K562 (cell line): ENCODE measurements at regions not wholly inside any gene's neighbourhood (a gene's known extent, or its start where the extent isn't known, plus 50 kb on each side); places are given as distances from the start of the nearest gene placed in this dataset.

ENCODE experiments used
- ATAC-seq: fragments of 200-7000 bp; cut with Tn5 transposase; 3 replicates; pipeline ENCODE4 v1.9.1; 2020; ENCODE audit warnings: moderate library complexity
- BruUV-seq: library from RNA; stranded (reverse); fragments of 400-500 nt; replicated peaks from 2 replicates; lab custom pipeline; 2021; lab: Mats Ljungman, UMichigan
- CTCF ChIA-PET: fragments of 300-600 bp; formaldehyde crosslinking; extraction: SDS; loops from one replicate; lab custom pipeline; 2021; ENCODE audit warnings: low intra/inter-chr PET ratio; lab: Yijun Ruan, JAX
- POLR2A ChIA-PET: fragments of 300-600, 350-650 bp; sonication (Branson Sonifier 250); formaldehyde crosslinking; extraction: SDS; loops from one replicate; lab custom pipeline; 2021; ENCODE audit warnings: antibody characterized with exemption, inconsistent platforms; lab: Yijun Ruan, JAX
- DNase-seq, 4 experiments: peaks; one replicate each; pipeline versions ENCODE4 v3.0.0 to v3.0.0-alpha.2; 2011 to 2018; ENCODE audit warnings: low spot score in 3 of 4, mixed read lengths in 3 of 4; ENCODE audit errors: extremely low read depth in 1 of 4
- FAIRE-seq: peaks from 2 replicates; lab custom pipeline; 2011; peaks lifted over from hg19 to GRCh38; lab: Jason Lieb, UNC
- H2AFZ ChIP-seq: 2 replicates; pipeline ENCODE4 v1.6.0; 2011; ENCODE audit warnings: low read depth, low read length, control low read depth, inconsistent platforms
- H3K27ac ChIP-seq: fragments of 200-600 bp; 3 replicates; pipeline ENCODE4 v1.8.0; 2011; ENCODE audit warnings: low read depth, mild to moderate bottlenecking, control low read depth, inconsistent platforms, low read length, moderate library complexity, mixed read lengths; ENCODE audit errors: extremely low read depth
- H3K27me3 ChIP-seq, 2 experiments: fragments of 300-600 bp in 1 of 2; 2 replicates in 1 of 2; 3 replicates in 1 of 2; pipeline versions ENCODE4 v1.6.0 to v1.8.0; 2011; ENCODE audit warnings: inconsistent platforms in 2 of 2, low read length in 2 of 2, mild to moderate bottlenecking in 1 of 2, mixed read lengths in 1 of 2, moderate library complexity in 1 of 2; ENCODE audit not compliant: control insufficient read depth in 2 of 2, insufficient read depth in 2 of 2
- H3K36me3 ChIP-seq: fragments of 300-600 bp; 3 replicates; pipeline ENCODE4 v1.8.0; 2011; ENCODE audit warnings: mild to moderate bottlenecking, low read length, inconsistent platforms; ENCODE audit not compliant: control insufficient read depth, insufficient read depth
- H3K4me1 ChIP-seq, 2 experiments: fragments of 200-600 bp in 1 of 2; replicated peaks in 1 of 2; 2 replicates in 1 of 2; 3 replicates in 1 of 2; pipeline versions ENCODE4 v1.5.1 to v1.8.0; 2011; ENCODE audit warnings: inconsistent platforms in 2 of 2, low read length in 2 of 2, mild to moderate bottlenecking in 1 of 2, mixed read lengths in 1 of 2, moderate library complexity in 1 of 2; ENCODE audit not compliant: control insufficient read depth in 2 of 2, insufficient read depth in 2 of 2
- H3K4me2 ChIP-seq: 2 replicates; pipeline ENCODE4 v1.6.1; 2011; ENCODE audit warnings: low read length, control low read depth, inconsistent platforms, mixed read lengths; ENCODE audit not compliant: insufficient read depth
- H3K4me3 ChIP-seq: fragments of 200-600 bp; sonication (generic), shearing (Covaris generic); 2 replicates; pipeline ENCODE4 v1.5.1; 2016; ENCODE audit warnings: control low read depth, inconsistent platforms
- H3K79me2 ChIP-seq: fragments of 200-600 bp; 3 replicates; pipeline ENCODE4 v1.8.0; 2011; ENCODE audit warnings: low read length, inconsistent platforms; ENCODE audit not compliant: control insufficient read depth, insufficient read depth
- H3K9ac ChIP-seq, 2 experiments: 2 replicates each; pipeline versions ENCODE4 v1.6.0 to v1.6.1; 2011; ENCODE audit warnings: low read depth in 2 of 2, low read length in 2 of 2, control low read depth in 1 of 2, inconsistent platforms in 1 of 2, mild to moderate bottlenecking in 1 of 2, mixed read lengths in 1 of 2; ENCODE audit not compliant: insufficient read depth in 1 of 2
- H3K9me1 ChIP-seq: one replicate; pipeline ENCODE4 v1.6.0; 2011; ENCODE audit warnings: inconsistent platforms, mild to moderate bottlenecking, low read length, moderate library complexity; ENCODE audit not compliant: control insufficient read depth, insufficient read depth
- H3K9me3 ChIP-seq: replicated peaks from 2 replicates; pipeline ENCODE4 v1.5.1; 2011; ENCODE audit warnings: low read depth, low read length, inconsistent platforms; ENCODE audit not compliant: control insufficient read depth, insufficient read depth
- H4K20me1 ChIP-seq: replicated peaks from 2 replicates; pipeline ENCODE4 v1.6.1; 2011; ENCODE audit warnings: low read length, inconsistent platforms, mixed read lengths; ENCODE audit not compliant: control insufficient read depth, insufficient read depth
- FOXP4 ChIP-seq: sonication (generic); formaldehyde crosslinking; IDR thresholded peaks from 2 replicates; pipeline ENCODE4 v1.8.0; 2022; ENCODE audit warnings: mild to moderate bottlenecking, missing genetic modification reagents, borderline replicate concordance
- MYNN ChIP-seq, 2 experiments: sonication (generic); formaldehyde crosslinking in 1 of 2; IDR thresholded peaks; 2 replicates each; pipeline versions ENCODE4 v1.5.0 to v1.6.1; 2016 to 2020; ENCODE audit warnings: antibody characterized with exemption in 1 of 2, missing genetic modification reagents in 1 of 2
- POLR2AphosphoS2 ChIP-seq: IDR thresholded peaks from 2 replicates; pipeline ENCODE4 v1.6.1; 2012; ENCODE audit warnings: low read length, improper control_type of control experiment
- RHOXF2B ChIP-seq: fragments of 250-450 bp; sonication (Bioruptor Pico); conservative IDR thresholded peaks from 2 replicates; pipeline ENCODE4 v1.5.1; 2021
- ZNF316 ChIP-seq: fragments of 450-650 bp; IDR thresholded peaks from 2 replicates; pipeline ENCODE4 v1.6.1; 2016
- ZNF354B ChIP-seq: fragments of 250-450 bp; sonication (Bioruptor Pico); IDR thresholded peaks from 2 replicates; pipeline ENCODE4 v1.4.0; 2020
- WGBS: fragments of 100-300 bp; shearing (Covaris generic); methylation state at CpG from one replicate; pipeline ENCODE4 v1.1.6; 2016; ENCODE audit warnings: low coverage, mixed read lengths; ENCODE audit not compliant: insufficient coverage; ENCODE audit errors: missing lambda C conversion rate; 5-methylcytosine and 5-hydroxymethylcytosine counted together
- in situ Hi-C: fragments of 300-500 bp; cut with MboI; formaldehyde crosslinking; loops from 4 replicates; pipeline ENCODE4 v1.15.0; 2018; ENCODE audit warnings: inconsistent platforms, mixed read lengths
- intact Hi-C: fragments of 100-400 bp; cut with micrococcal nuclease; formaldehyde crosslinking; loops from 2 replicates; pipeline ENCODE4 v1.14.2; 2022

DNA sequence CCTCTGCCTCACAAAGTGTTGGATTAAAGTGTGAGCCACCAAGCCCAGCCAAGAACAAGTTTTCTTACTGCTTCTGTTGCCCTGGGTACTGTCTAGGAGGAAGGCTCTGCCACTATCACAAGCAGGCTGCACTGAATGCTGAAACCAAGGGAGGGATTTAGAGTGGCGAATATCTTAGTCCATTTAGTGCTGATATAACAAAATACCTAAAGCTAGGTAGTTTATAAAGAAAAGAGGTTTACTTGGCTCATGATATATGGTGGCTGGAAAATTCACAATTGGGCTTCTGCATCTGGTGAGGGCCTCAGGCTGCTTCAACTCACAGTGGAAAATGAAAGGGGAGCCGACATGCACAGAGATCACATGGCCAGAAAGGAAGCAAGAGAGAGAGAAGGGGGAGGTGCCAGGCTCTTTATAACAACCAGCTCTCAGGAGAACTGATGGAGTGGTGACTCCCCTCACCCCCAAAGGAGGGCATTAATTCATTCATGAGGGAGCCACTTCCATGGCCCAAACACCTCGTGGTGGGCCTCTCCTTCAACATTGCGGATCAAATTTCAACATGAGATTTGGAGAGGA lies 146.0 kb upstream of the SERPINE2 start:
- H3K27me3 ChIP-seq = no peaks in the 10 kb centered on the region
- in situ Hi-C loops = no loop called here
- intact Hi-C loops = no loop called here
- H3K9me3 ChIP-seq = no peaks in the 10 kb centered on the region
- no peak overlapping the region for H3K27ac ChIP-seq
- H2AFZ ChIP-seq = no peak overlapping the region
- FAIRE-seq (no peak), ATAC-seq (no peak), DNase-seq (no peak)
- no peak overlapping the region for H3K4me3 ChIP-seq
- H3K79me2 ChIP-seq = no peaks in the 10 kb centered on the region
- no peak overlapping the region for H3K9ac ChIP-seq
- ChIA-PET CTCF (no interaction called here), POLR2A (no interaction called here)
- no peaks in the 10 kb centered on the region for H3K4me1 ChIP-seq
- no peaks in the 10 kb centered on the region for H3K9me1 ChIP-seq
- H4K20me1 ChIP-seq = no peaks in the 10 kb centered on the region; the same call in 1 of the 2 replicates
- WGBS = 0% methylated on average over 4 of the region's 4 CpGs
- TF ChIP-seq MYNN (IDR thresholded peaks at IDR 0.05) (no peak), MYNN (CRISPR knock-in tag; IDR thresholded peaks at IDR 0.05) (no peak), ZNF316 (0 out of 2 replicates have a peak, but pooled peaks have one; percentile 8)
- BruUV-seq = no TSS peak
- no peaks in the 10 kb centered on the region for H3K36me3 ChIP-seq
- H3K4me2 ChIP-seq = no peak overlapping the region

DNA sequence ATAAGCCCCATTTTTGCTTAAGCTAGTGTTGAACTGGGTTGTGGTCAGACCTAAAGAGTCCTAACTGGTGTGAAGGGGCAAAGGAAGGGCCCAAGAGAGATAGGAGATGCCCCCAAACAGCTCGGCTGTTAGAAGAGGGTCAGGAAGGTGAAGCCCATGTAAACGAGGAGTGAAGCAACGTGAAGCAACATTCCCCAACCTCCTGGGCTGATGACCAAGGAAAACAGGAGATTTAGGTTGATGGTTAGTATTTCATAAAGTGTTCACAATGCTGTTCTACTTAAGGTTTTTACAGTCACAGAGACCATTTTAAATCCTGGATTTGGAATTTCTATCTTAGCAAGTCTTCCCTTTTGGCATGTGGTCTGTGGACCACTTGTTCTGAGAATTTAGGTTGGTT lies 144.0 kb upstream of the SERPINE2 start:
- ATAC-seq (no peak), DNase-seq (no peak), FAIRE-seq (no peak)
- Histone ChIP-seq H3K9me1 (no peaks in the 10 kb centered on the region), H4K20me1 (no peaks in the 10 kb centered on the region; the same call in 1 of the 2 replicates), H3K4me2 (no peak overlapping the region), H3K79me2 (no peaks in the 10 kb centered on the region), H3K27me3 (no peaks in the 10 kb centered on the region), H3K4me1 (no peaks in the 10 kb centered on the region), H3K4me3 (no peak overlapping the region), H3K27ac (no peak overlapping the region), H3K36me3 (no peaks in the 10 kb centered on the region), H3K9me3 (no peaks in the 10 kb centered on the region)
- intact Hi-C loops = no loop called here
- ChIA-PET POLR2A (no interaction called here), CTCF (no interaction called here)
- no TSS peak for BruUV-seq
- WGBS = 4% methylated on average over 3 of the region's 3 CpGs
- TF ChIP-seq RHOXF2B (CRISPR knock-in tag) (no peak), ZNF354B (CRISPR knock-in tag) (no peak), POLR2AphosphoS2 (no peak), FOXP4 (no peak)
- TF ChIP-seq, all 486 proteins: peak for 0
- in situ Hi-C loops = no loop called here
- Histone ChIP-seq H2AFZ (no peak overlapping the region), H3K9ac (no peak overlapping the region)
